NCI-H1092 (cell line): ENCODE measurements at regions not wholly inside any gene's neighbourhood (a gene's known extent, or its start where the extent isn't known, plus 50 kb on each side); places are given as distances from the start of the nearest gene placed in this dataset.

Experiments
- DNase-seq: peaks from one replicate; lab custom pipeline; 2025; lab: John Stamatoyannopoulos, UW

DNA sequence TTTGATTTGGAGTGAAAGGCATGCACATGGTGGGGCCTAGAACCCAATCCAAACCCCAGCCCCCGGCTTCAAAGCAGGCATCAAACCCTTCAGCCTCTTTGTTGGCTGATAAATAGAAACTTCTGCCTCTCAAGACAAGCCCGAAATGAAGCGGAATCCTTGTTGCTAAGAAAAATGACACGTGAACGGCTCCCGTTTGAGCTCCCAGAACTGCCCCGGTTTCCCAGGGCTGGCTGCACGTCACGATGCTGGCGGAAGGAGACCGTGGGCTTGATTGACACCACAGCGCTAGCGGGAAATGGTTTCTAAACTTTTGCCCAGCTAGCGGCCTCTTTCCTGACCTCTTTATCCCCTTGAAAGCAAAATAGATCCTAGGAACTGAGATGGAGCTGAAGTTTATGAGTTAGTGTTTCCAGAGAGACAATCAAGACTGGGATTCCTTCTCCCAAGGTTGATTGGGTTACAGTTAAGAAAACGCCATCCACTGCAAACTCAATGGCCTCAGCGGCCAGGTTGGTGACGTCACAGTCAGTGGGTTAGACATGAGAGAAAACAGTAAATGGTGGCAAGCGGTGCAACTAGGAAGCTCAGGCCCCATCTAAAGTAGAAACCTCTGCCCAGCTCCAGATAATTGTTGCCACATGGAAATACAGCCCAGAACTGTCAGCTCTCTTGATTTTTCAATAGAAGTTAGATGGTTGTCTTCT, 117.0 kb downstream of the ANKRD60 start:
- DNase-seq, result no peak

DNA sequence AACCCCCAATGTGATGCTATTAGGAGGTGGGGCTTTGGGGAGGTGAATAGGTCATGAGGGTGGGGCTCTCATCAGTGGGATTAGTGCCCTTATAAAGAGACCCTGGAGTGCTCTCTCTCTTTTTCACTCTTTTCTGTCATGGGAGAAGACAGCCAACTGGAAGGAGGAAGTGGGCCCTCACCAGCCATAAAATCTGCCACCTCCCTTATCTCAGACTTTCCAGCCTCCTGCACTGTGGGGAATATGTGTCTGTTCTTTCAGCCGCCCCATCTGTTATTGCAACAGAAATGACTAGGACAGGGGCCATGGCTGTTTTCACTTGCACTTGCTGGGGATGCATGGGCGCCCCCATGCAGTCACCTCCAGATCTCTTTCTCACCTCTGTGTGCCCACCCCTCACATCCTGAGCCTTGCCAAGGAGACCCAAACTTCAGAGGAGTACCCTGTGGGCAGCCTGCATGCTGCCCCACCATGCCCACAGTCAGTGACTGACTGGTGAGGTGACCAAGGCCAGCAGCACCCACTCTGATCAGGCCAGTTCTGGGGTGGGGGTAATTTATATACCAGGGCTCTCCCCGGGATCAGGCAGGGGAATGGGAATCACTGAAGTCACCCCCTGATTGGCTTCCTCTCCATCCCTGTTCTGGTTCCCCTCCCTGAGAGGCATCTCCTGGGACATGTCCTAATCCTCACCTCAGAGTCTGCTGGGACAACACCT, 118.4 kb downstream of the ANKRD60 start:
- no peak for DNase-seq

DNA sequence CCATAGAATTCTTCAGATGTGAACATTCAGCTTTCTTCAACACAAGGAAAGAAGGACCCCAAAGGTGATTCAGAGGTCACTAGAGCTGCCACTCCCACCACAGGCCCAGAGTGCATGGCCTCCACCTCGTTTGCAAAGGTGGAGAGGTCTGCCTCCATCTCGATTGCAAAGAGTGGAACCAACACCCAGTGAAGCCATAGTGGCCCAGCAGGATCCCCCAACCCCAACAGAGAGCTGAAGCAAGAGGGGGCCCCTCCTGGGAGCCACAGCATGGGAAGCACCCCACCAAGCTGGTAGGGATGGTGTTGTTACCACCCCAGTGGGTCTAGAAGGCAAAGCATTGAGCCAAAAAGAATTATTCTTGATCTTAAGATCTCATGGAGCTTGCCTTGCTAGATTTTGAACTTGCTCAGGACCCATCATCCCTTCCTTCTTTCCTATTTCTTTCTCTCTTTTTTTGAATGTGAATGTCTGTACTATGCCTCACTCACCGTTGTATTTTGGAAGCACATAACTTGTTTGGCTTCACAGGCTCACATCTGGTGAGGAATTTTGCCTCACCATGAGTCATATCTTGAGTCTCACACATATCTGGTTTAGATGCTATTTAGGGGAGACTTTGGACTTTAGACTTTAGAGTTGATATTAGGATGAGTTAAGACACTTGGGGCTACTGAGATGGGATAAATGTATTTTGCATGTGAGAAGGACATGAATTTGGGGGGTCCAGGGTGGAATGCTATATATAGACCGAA, 119.2 kb downstream of the ANKRD60 start:
- DNase-seq, result no peak

DNA sequence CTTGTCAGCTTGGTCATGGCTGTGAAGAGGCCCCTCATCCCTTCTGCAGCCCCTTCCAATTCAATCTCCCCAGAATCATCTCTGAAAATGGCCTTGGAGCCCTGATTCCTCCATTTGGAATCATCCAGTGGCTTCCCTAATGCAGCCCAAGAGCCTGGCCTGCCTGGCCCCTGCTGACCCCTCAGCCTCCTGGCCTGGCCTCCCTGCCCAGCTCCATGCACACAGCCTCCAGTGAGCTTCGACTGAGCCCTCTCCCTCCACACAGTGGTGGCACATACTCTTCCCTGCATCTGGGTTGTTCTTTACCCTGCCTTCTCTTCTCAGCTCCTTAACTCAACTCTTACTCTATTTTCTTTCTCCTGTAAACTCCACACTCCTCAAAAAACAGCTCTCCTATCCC, 120.9 kb downstream of the ANKRD60 start:
- DNase-seq, result no peak

DNA sequence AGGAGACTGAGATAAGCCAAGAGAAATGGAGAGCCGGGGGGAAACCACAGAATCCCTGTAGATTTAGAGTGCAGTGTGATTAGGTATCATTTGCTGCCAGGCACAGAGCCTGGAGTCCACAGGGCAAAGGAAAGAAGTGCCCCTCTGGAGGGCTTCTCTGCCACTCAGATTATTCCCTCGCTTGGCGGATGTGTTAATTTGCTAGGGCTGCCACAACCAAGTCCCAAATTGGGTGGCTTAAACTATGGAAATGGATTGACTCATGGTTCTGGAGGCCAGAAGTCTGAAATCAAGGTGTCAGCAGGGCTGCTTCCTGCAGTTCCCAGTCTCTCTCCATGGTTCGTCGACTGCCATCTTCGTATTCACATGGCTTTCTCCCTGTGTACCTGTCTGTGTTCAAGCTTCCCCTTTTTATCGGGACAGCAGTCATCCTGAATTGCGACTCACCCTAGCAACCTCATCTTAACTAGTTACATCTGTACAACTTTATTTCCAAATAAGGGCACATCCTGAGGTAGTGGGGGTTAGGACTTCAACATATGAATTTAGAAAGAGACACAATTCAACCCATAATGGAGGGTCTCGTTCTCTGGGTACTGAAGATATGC, 122.2 kb downstream of the ANKRD60 start:
- no peak for DNase-seq

DNA sequence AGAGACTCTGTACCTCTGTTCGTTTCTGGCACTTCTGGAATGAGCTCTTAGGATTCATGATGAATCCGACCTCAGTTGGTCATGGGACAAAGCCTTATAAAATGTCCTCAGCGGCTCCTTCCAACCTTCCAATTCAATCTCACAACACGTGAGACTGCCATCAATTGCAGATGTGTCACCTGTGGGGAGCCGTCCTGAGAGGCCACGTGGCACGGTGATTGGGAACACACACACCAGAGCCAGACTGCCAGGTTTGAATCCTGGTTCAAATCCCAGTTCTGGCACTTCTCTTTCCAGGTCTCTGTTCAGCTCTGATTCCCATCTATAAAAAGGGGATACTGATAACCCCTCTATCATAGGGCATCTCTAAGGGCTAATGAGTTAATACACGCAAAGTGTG, 124.5 kb downstream of the ANKRD60 start:
- DNase-seq, result no peak

DNA sequence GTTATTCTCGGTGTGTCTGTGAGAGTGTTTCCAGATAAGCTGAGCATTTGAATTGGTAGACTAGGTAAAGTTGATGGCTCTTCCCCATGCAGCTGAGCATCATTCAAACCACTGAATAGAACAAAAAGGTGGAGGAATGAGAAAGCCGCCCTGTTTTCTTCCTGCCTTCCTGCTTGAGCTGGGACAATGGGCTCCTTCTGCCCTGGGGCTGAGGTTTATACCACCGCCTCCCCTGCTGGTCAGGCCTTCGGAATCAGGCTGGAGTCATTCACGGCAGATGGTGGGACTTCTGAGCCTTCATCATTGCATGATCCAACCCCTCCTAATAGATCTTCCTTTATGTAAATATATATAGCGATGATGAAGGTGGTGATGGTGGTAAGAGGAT, 124.9 kb downstream of the ANKRD60 start:
- no peak for DNase-seq

DNA sequence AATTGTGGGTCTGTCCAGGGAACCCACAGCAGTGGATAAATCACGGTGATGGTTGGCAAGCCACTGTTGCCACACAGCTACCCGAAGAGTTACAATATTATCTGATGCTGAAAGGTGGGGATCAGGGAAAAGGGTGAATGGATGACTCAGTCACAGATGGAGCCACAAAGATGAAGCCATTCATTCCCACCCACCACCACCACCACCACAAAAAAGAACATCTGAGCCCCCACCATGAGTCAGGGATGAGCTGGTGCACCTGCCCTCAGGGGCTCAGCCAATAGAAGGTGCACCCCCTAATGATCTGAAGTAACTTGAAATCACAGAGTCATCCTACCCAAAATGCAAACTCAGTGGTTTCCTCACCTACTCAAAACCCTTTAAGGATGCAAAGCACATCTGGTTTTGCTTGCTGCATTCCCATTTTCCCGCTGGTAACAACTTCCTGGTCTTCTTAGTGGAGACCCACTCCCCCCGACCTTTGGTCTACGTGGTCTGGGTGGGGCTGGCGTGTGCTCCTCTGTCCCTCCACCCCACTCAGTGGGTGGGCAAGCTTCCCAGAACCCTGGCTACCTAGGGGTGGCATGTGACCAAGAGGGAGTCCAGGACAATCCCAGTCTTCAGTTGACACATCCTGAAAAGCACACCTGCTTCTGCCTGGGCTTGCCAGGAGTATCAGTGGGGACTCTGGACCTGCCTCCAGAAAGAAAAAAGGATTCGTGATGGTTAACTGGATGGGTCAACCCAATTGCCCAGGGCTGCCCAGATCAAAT, 125.5 kb downstream of the ANKRD60 start:
- no peak for DNase-seq

DNA sequence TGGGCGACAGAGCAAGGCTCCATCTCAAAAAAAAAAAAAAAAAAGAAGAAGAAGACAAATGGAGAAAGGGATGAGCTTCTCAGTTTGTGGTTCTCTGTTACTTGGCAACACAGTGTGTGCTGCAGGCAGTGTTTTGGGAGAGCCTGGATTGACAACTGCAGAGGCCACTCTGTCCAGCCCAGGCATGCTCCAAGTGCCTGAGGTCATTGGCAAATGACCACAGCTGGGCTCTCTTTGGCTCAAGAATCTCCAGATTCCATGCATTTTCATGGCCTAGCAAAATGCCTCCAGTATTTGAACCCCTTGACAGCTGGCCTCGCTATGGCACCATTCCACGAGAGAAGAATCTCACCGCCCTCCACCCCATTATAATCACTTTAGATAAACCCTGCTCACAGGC, 126.2 kb downstream of the ANKRD60 start:
- no peak for DNase-seq

DNA sequence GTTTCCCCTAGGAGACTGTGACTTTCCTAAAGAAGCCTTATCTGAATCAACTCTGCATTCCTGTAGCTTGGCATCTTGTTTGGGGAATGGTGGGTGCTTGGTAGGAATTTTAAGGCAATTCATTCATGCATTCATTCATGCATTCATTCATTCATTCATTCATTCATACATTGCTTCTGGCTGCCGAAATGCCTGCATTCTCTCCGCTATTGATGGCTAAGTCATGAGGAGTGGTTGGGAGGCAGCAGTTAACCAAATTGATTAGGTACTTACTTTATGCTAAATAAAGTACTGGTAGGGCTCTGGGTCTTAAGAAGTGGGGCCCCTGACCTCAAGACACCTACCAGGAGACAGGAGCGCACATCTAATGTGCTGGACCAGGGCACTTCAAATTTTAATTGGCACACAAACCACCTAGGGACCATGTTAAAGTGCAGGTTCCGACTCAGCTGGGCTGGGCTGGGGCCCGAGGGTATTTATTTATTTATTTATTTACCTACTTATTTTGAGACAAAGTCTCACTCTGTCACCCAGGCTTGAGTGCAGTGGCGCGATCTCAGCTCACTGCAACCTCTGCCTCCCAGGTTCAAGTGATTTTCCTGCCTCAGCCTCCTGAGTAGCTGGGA, 127.6 kb downstream of the ANKRD60 start:
- DNase-seq, result no peak

DNA sequence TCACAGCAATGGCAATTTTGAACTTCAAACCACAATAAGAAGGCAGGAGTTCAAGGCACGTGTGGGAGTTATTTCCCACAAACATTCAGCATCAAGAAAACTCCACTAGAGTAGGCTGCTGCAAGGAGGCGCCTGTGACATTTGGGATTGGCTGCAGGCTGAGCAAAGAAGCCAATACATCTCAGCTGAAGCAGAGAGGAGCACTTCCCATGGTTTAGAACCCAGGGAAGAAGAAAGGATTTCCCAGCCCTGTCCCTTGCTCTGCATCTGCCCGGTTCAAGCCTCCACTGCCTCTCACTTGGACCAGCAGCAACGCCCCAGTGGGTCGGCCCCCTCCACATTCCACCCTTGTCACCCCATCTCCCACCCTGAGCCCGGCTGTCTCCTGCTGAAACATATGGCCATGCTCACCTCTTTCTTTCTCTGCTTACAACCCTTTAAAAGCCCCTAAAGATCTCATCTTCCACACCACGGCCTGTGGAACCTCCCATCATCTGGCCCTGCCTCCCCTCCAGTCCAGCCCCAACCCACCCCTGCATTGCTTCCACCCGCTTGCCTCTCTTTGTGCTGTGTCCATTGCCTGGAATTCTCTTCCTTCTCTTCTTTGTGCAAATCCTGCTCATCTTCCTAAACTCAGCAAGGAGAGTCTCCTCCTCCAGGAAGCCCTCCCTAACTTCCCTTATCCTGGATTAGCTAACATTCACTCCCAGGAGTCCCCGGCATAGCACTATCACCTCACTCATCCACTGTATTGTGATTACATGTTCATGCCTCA, 128.3 kb downstream of the ANKRD60 start:
- no peak for DNase-seq

DNA sequence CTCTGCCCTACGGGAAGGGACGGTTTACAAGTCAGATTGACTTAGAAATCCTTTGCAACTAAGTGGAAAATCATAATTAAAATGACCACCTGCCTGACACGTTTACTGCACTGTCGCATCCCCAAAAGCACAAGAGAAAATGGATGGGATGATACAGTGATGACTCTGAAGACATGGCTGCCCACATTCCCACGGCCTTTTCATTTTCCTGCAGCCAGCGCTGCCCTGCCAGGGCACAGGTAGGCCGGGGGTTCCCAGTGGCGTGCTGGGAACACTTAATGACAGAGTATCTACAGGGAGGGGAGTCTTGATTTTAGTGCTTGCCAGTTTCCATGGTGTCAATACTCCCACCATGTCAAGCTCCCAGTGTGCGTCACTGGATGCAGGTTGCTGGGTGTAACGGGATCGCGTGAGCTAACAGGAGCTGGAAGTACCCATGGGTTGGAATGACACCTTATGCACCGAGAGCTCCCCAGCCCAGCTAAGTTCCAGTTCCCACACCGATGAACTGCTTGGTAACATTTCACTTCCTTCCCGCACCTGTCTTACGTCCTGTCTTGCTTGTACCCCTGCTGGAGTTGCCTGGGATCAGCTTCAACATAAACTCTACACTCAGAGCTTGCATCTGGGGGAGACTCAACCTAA, 129.0 kb downstream of the ANKRD60 start:
- DNase-seq, result no peak

DNA sequence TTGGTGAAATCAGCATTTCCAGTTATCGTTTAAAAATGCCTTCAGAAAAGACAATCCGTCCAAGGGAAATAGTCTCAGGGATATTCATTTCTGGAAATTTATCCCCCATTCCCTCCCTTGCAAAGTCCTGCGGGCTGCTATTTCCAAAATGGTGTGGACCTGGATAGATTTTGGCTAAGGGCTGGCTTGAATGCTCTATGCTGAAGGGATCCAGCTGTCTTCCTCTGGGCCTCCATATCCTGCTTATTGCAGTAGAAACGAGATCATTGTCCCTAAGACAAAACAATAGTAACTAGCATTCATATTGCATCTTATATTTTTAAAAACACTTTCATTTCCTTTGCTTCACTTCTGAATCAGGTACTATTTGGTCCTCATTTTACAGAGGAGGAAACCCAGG, 129.9 kb downstream of the ANKRD60 start:
- no peak for DNase-seq

DNA sequence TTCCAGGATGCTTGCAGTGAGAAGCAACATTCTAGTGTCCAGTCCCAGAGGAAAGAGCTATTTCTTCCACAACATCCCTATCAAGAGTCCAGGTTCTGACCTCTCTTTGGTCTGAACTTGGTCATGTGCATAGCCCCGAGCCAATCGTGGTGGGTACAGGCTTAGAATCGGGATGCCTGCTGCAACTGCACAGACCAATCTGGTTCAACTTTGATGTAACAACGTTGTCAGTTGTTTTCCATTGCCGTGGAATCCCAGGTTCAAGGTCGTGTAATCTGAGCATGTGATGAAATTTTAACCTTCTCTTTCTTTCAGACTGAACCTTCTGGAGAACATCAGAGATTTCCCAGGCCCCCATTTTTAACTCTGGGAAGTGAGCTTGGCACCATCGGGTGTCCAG, 130.5 kb downstream of the ANKRD60 start:
- no peak for DNase-seq

DNA sequence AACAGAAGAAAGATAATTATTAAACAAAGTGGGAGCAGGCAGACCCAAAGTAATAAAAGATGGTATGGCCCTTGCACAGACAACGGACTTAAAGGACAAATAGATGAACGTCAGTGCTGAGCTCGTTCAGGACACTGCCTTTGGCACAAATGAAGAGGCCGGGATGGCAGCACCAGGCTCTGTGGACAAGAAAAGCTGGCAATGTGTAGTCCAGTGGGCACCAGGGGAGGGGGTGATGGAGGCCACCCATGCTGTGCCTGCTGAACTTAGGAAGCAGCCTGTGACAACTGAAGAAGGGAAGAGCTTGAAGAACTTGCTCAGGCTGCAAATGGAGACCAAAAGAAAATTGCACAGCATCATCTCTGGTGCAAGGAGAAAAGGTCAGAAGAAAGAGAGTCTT, 131.0 kb downstream of the ANKRD60 start:
- DNase-seq, result no peak

DNA sequence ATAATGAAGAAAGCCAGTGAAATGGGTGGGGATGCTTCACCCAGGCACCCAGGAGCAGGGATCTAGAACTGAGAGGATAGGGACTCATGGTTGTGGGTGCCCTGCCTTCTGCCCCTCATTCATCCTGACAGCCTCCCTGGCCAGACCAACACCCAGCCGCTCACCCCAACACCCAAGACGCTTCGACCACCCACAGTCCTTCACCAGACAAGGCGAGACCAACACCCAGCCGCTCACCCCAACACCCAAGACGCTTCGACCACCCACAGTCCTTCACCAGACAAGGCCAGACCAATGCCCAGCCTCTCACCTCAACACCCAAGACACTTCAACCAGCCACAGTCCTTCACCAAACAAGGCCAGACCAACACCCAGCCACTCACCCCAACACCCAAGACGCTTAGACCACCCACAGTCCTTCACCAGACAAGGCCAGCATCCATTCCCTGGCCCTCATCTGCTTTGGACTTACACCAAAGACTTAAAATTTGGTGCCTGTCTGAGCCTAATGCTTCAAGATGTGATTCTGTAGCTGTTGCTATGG, 131.5 kb downstream of the ANKRD60 start:
- DNase-seq, result no peak

DNA sequence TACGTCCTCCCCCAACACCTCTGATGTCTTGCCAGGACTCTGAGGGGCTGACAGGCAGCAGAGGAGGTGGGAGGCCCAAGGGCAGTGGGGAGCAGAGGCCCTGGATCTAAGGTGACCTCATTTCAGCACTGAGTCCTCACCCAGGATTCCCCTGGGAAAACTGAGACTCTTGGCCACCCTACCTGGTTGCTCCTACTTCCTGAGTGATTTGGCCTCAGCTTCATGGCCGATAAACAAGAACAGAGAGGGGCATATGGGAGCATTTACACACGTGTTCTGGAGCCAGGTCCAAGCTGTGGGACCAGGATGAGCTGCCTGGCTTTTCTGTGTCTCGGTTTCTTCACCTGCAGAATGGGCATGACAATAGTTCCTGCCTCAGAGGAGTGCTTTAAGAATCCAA, 133.8 kb downstream of the ANKRD60 start:
- no peak for DNase-seq

DNA sequence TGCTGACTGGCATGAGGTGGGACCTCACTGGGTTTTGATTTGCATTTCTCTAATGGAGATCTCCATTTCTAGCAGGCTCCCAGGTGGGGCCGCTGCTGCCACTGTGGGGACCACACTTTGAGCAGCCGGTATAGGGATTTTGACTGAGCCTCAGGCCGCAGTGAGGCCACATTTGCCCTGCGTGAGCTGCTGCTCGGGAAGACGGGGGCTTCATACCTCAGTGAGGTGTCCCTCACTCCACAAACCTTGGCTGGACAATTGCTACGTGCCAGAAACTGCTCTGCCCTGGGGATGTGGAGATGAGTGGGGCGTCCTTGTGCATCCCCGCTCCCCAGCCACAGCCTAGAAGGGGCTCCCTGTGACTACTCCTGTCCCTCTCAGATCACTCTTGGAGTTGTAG, 134.3 kb downstream of the ANKRD60 start:
- no peak for DNase-seq

DNA sequence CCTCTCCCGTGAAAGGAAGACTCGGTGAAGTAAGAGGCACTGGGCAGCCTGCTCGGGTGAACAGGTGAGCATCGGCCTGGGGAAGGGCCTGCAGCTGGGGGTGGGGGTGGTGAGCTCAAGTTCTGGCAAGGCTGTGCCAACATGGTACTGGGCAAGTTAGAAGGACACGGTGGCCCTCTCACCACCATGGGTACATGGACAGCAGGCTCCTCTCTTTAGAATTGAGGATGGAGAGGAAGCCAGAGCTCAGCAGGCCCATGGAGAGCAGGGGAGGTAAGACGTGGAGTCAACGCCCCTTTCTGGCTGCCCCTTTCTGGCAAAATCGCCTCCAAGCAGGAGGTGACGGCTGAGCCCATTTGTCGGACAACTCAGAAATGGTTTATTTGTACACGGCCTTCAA, 135.6 kb downstream of the ANKRD60 start:
- DNase-seq, result no peak

DNA sequence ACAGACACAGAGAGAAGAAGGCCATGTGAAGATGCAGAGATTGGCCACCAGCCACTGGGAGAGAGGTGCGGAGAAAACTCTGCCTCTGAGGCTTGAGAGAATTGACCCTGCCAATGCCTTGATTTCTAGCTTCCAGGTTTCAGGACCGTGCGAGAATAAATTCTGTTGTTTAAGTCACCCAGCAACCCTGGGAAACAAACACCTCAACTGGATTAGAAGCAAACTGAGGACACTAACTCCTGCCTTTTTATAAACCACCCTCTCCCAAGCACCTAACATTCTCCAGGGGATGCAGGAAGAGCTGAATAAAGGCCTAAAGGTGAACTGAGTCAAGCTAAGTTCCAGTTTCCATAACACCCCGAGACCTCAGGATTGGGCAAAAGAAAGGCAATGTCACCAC, 136.1 kb downstream of the ANKRD60 start:
- DNase-seq, result no peak
